PC-9 (cell line): ENCODE measurements at regions not wholly inside any gene's neighbourhood (a gene's known extent, or its start where the extent isn't known, plus 50 kb on each side); places are given as distances from the start of the nearest gene placed in this dataset.

ENCODE experiments used
- BruUV-seq: library from RNA; stranded (reverse); fragments of 400-500 nt; replicated peaks from 2 replicates; lab custom pipeline; 2021; lab: Mats Ljungman, UMichigan
- CTCF ChIA-PET: fragments of 300-600 bp; sonication (Branson Sonifier 250); formaldehyde crosslinking; loops from one replicate; lab custom pipeline; 2022; ENCODE audit warnings: antibody characterized with exemption; lab: Charles Lee
- POLR2A ChIA-PET: fragments of 300-600 bp; sonication (Branson Sonifier 250); formaldehyde crosslinking; loops from one replicate; lab custom pipeline; 2022; ENCODE audit warnings: antibody characterized with exemption; ENCODE audit not compliant: unreplicated experiment; lab: Charles Lee
- DNase-seq, 2 experiments: peaks; one replicate each; pipeline versions ENCODE4 v3.0.0 to v3.0.0-alpha.2; 2015 to 2022; ENCODE audit warnings: mixed read lengths in 1 of 2
- H2AFZ ChIP-seq: fragments of 200-600 bp; sonication (generic); 2 replicates; pipeline ENCODE4 v1.8.1; 2017; ENCODE audit warnings: antibody characterized with exemption
- H3F3A ChIP-seq: fragments of 200-600 bp; sonication (generic); 2 replicates; pipeline ENCODE4 v1.8.1; 2017; ENCODE audit warnings: antibody characterized with exemption, mild to moderate bottlenecking, low read depth; ENCODE audit not compliant: insufficient read depth
- H3K27ac ChIP-seq: fragments of 200-600 bp; sonication (generic); 2 replicates; pipeline ENCODE4 v1.6.1; 2016; ENCODE audit warnings: mixed run types
- H3K27me3 ChIP-seq: fragments of 200-600 bp; sonication (generic); 2 replicates; pipeline ENCODE4 v1.6.1; 2016; ENCODE audit warnings: low read depth, mixed run types; ENCODE audit not compliant: insufficient read depth
- H3K36me3 ChIP-seq: fragments of 200-600 bp; sonication (generic); 2 replicates; pipeline ENCODE4 v1.6.1; 2016; ENCODE audit warnings: low read depth, mixed run types
- H3K4me1 ChIP-seq: fragments of 200-600 bp; sonication (generic); replicated peaks from 2 replicates; pipeline ENCODE4 v1.6.1; 2016; ENCODE audit warnings: mixed run types; ENCODE audit not compliant: insufficient read depth
- H3K4me2 ChIP-seq: fragments of 200-600 bp; sonication (generic); 2 replicates; pipeline ENCODE4 v1.6.1; 2017; ENCODE audit warnings: mixed run types
- H3K4me3 ChIP-seq: fragments of 200-600 bp; sonication (generic); 2 replicates; pipeline ENCODE4 v1.6.1; 2016; ENCODE audit warnings: mixed run types
- H3K79me2 ChIP-seq: fragments of 200-600 bp; sonication (generic); 2 replicates; pipeline ENCODE4 v1.6.1; 2017; ENCODE audit warnings: low read depth, mixed run types
- H3K9me2 ChIP-seq: fragments of 200-600 bp; sonication (generic); 2 replicates; pipeline ENCODE4 v1.8.1; 2017; ENCODE audit warnings: mild to moderate bottlenecking; ENCODE audit not compliant: insufficient read depth
- H3K9me3 ChIP-seq: fragments of 200-600 bp; sonication (generic); 2 replicates; pipeline ENCODE4 v1.8.1; 2016; ENCODE audit warnings: low read depth; ENCODE audit not compliant: insufficient read depth
- H4K20me1 ChIP-seq: fragments of 200-600 bp; sonication (generic); 2 replicates; pipeline ENCODE4 v1.8.1; 2017; ENCODE audit not compliant: insufficient read depth
- EZH2 ChIP-seq: fragments of 200-600 bp; sonication (generic); IDR thresholded peaks from 2 replicates; pipeline ENCODE4 v1.8.0; 2017; ENCODE audit warnings: antibody characterized with exemption, low read depth
- intact Hi-C: fragments of 100-400 bp; cut with micrococcal nuclease; formaldehyde crosslinking; loops from one replicate; pipeline ENCODE4 v1.10.0; 2022; ENCODE audit not compliant: unreplicated experiment
- TF ChIP-seq, protein P1 (sequence below): fragments of 200-600 bp; sonication (generic); conservative IDR thresholded peaks from 2 replicates; pipeline ENCODE4 v1.6.1; 2017; ENCODE audit warnings: mixed run types, antibody characterized with exemption, mild to moderate bottlenecking, moderate library complexity

DNA sequence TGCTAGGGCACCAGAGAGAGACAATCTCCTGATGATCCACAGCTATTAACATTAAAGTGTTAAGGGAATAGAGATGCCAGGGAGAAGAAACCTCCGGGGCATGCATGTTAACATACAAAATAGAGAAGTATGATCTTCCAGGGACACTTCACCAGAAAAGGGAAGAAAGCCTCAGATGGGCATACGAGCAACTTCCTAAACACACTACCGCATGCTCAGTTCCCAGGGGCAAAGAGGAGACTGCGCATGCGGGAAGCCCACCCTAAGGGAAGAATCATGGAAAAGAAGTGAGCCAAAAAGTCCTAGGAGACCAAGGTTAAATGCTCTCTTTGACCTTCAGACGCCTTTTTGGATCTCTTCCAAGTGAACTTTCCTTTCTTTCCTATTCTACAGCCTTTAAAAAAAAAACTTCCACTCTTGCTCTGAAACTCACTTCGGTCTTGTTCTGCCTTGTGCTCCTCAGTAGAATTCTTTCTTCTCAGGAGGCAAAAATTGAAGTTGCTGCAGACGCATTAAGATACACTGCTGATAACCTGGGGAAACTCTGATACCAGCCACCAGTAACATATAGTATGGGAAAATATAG is 1211.3 kb downstream of the REEP3 start:
- no peak overlapping the region for H3K4me2 ChIP-seq
- CTCF ChIA-PET: no interaction called here
- POLR2A ChIA-PET: no interaction called here

DNA sequence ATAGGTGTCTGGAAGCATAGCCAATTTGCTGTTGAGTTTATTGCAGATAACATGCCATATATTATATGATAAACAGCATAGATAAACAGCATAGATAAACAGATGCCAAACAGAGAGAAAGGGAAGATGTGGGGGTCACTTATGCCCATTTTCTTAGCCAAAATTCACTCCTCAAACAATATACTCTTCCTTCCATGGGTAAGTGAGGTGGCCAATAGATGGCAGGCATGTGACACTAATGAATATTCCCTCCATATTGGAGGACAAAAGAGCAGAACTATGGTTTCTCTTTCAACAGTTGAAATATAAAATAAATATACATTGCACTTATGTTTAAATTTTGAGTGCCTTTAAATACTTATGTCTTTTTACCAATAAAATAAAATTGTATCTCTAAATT is 1212.8 kb downstream of the REEP3 start:
- H3K79me2 ChIP-seq: no peaks in the 10 kb centered on the region
- H3K9me3 ChIP-seq: no peaks in the 10 kb centered on the region
- intact Hi-C loops: loop anchor here (1.0 to 10.0 kb wide), 2 partner anchors 411 to 1446 kb away; no protein-coding TSS in a partner anchor
- TF ChIP-seq, protein P1, sequence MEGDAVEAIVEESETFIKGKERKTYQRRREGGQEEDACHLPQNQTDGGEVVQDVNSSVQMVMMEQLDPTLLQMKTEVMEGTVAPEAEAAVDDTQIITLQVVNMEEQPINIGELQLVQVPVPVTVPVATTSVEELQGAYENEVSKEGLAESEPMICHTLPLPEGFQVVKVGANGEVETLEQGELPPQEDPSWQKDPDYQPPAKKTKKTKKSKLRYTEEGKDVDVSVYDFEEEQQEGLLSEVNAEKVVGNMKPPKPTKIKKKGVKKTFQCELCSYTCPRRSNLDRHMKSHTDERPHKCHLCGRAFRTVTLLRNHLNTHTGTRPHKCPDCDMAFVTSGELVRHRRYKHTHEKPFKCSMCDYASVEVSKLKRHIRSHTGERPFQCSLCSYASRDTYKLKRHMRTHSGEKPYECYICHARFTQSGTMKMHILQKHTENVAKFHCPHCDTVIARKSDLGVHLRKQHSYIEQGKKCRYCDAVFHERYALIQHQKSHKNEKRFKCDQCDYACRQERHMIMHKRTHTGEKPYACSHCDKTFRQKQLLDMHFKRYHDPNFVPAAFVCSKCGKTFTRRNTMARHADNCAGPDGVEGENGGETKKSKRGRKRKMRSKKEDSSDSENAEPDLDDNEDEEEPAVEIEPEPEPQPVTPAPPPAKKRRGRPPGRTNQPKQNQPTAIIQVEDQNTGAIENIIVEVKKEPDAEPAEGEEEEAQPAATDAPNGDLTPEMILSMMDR: peak; percentile 70
- TF ChIP-seq EZH2: no peak
- peak in 1 of 2 experiments; percentile 11 for DNase-seq
- no peaks in the 10 kb centered on the region for H3K36me3 ChIP-seq
- no peak overlapping the region for H2AFZ ChIP-seq
- no peaks in the 10 kb centered on the region for H4K20me1 ChIP-seq
- H3K4me1 ChIP-seq: no peaks in the 10 kb centered on the region
- H3K4me3 ChIP-seq: no peak overlapping the region
- H3K27me3 ChIP-seq: no peaks in the 10 kb centered on the region
- BruUV-seq: no TSS peak
- ChIA-PET POLR2A (no interaction called here), CTCF (no interaction called here)
- no peak overlapping the region for H3K27ac ChIP-seq
- no peak overlapping the region for H3K4me2 ChIP-seq
- no peaks in the 10 kb centered on the region for H3K9me2 ChIP-seq
- H3F3A ChIP-seq: no peaks in the 10 kb centered on the region

More for the DNA sequence above, 1211.3 kb downstream of the REEP3 start:
- no peak for DNase-seq
- Histone ChIP-seq H3K36me3 (no peaks in the 10 kb centered on the region), H3K4me3 (no peak overlapping the region), H3K9me3 (no peaks in the 10 kb centered on the region; the same call in 1 of the 2 replicates), H2AFZ (no peak overlapping the region), H3K79me2 (no peaks in the 10 kb centered on the region), H3K4me1 (no peaks in the 10 kb centered on the region), H3K27me3 (no peaks in the 10 kb centered on the region), H3K9me2 (no peaks in the 10 kb centered on the region), H4K20me1 (no peaks in the 10 kb centered on the region), H3F3A (no peaks in the 10 kb centered on the region), H3K27ac (no peak overlapping the region)
- intact Hi-C loops: loop anchor here (10.0 kb wide), 1 partner anchor 412 kb away; no protein-coding TSS in a partner anchor
- TF ChIP-seq, protein P1: no peak
- TF ChIP-seq EZH2: no peak
- BruUV-seq: no TSS peak

DNA sequence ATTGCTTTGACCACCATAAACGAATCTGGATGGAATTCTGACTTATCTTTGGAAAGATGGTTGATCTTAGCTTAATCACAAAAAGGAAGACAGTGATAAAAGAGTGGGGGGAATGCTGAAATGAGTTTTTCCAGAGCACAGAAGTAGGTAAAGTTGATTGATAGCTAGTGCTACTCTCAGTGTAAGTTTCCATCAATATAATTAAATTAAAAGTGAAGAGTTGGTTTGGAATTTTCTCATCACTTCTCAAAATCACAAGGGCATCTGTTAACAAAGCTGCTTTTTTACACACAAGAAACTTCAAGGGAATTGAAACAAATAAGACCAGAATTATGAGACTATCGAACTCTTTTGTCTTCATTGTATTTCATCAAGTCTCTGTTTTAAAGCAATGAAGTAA is 1217.3 kb downstream of the REEP3 start:
- Histone ChIP-seq H3K4me2 (no peak overlapping the region), H3K27me3 (no peaks in the 10 kb centered on the region), H3K4me1 (no peaks in the 10 kb centered on the region), H3K27ac (no peak overlapping the region), H3K36me3 (no peaks in the 10 kb centered on the region), H3K9me2 (no peaks in the 10 kb centered on the region), H3K4me3 (no peak overlapping the region), H3F3A (no peaks in the 10 kb centered on the region), H3K9me3 (no peaks in the 10 kb centered on the region), H2AFZ (no peak overlapping the region), H3K79me2 (no peaks in the 10 kb centered on the region), H4K20me1 (no peaks in the 10 kb centered on the region)
- ChIA-PET POLR2A (no interaction called here), CTCF (no interaction called here)
- no peak for DNase-seq
- intact Hi-C loops: loop anchor here (10.0 kb wide), 1 partner anchor 406 kb away; no protein-coding TSS in a partner anchor
- TF ChIP-seq, protein P1: no peak
- TF ChIP-seq EZH2: no peak
- BruUV-seq: no TSS peak
